T-helper 2 cell treated with Interferon-gamma antibody and Interleukin-4, amounts not matched to agents 100 ng/mL and 5 ng/mL, for 36 hours (primary cell): ENCODE measurements at regions not wholly inside any gene's neighbourhood (a gene's known extent, or its start where the extent isn't known, plus 50 kb on each side); places are given as distances from the start of the nearest gene placed in this dataset.

Experiments used
- intact Hi-C: fragments of 100-400 bp; cut with micrococcal nuclease; formaldehyde crosslinking; loops from one replicate; pipeline ENCODE4 v1.15.1; 2023

DNA sequence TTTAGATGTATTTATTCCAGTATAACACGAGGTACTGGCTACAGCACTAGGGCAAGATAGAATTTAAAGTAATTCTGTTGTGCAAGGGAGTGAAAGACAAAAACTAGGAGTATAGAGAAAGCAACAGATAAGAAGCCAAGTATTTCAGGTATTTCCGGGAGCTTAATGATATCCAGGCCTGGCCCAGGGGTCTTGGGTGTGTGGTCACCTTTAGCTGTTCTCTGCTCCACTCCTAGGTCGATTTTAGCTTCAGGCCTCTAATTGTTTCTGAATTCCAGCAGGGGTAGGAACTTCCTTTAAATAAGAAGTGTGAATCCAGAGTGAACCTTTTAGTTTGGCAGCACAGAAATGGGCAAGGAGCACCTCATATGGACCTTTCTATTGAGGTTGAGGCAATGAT, 342.3 kb upstream of the MYT1L start:
- intact Hi-C loops = no loop called here

DNA sequence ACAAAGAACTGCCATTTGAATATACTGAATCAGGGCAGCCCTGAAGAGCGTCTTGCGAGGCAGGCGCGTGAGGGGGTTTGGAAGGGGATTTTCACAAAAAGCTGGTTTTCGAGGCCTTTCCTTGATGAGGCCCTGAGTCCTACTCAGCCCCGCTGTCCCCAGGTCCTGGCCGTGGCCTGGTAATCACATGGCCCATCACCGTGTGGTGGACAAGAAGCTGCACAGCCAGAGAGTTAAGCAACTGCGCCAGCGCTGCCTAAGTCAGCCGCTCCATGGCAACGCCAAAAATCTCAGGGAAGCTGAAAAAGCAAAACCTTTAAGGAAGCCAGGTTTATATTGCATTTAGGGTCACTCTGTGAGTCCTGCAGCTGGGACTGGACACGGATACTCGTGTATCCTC, 341.2 kb upstream of the MYT1L start:
- intact Hi-C loops = no loop called here

DNA sequence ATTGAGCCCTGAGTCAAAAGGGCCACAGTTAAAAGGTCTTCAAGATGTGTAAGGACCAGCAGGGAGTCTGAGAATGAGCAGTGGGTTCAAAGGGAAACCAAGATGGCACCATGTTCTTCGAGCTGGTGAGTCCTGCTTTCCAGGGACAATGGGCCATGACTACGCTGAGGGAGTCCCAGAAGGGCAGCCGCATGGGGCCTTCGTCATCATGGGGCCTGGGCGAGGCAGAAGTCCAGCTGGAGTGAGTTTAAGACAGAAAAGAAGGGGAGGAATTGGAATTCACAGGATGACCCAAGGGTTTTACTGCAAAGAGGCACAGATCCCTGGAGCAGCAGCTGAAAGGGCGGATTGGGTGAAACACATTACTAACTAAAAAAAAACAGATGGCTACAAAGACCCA, 340.8 kb upstream of the MYT1L start:
- intact Hi-C loops = no loop called here

DNA sequence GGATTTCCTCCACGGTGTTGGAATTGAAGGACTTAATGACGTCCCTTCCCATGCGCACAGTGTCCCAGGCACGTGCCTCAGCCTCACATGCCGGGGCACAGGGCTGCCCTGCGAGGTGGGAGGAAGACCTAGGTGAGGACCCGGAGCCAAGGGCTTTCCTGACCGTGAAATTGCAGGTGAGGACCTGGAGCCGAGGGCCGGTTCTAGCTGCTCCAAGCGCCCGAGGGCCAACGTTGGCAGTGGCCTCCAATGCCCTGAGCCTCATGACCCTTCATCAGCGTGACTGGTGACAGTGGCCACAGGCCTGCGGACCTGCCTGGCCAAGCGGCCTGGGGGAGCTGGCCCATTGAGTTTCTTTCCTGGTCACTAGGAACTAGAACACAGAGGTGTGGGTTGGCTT, 338.2 kb upstream of the MYT1L start:
- intact Hi-C loops = no loop called here

DNA sequence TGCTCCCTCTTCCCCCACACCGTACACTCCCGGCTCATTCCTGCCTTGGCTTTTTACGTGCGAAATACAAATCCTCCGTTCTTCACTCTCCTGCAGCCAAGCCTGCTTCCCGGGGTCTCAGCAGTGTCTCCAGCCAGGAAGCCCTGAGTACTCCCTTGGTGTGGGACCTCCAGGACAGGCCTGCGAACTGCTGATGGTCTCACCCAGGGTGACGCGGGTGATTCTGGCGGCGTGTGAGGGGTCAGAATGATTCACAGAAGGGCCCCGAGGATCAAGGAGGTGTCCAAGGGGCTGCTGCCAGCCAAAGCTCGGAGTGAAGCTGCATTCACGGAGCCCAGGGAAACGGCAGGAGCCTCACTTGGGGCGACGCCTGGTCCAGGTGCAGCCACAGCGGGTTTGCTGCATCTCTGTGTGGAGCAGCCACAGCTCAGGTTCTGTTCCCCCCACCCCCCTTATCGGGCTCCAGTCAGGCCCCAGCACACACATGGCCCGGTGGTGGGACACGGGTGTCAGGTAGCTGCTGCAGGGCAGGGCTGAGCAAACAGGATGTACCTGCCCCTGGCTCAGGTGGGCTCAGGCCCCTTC, 337.7 kb upstream of the MYT1L start:
- intact Hi-C loops = no loop called here

DNA sequence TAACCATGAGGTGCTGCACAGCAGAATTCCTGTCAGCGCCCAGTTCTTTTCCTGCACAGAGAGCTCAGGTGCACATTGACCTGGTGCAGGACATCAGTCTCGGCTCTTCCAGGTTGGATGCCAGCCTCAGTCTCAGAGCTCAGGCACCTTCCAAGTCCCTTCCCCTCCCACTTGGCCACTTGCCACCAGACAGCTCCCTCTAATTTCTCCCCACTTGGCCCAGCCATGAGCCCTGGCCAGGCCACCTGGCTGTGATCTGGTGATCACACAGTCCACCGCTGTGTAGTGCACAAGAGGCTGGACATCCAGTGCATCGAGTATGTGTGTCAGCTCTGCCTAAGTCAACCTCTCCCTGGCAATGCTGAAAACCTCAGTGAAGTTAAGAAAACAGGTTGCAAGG, 336.6 kb upstream of the MYT1L start:
- intact Hi-C loops = no loop called here

DNA sequence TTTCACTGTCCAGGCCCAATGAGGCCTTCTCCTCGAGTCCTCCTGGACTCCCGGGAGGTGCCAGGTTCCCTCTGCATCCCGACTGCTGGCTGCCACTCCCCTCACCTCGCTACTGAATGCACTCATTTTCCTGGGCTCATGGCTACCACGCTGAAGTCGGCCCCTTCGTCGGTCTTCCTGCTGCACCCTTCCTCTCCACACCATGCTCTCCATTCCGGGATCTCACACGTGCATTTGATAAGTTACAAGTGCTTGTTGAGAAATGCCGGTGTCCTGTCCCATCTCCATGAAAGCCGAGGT, 334.7 kb upstream of the MYT1L start:
- intact Hi-C loops = no loop called here

DNA sequence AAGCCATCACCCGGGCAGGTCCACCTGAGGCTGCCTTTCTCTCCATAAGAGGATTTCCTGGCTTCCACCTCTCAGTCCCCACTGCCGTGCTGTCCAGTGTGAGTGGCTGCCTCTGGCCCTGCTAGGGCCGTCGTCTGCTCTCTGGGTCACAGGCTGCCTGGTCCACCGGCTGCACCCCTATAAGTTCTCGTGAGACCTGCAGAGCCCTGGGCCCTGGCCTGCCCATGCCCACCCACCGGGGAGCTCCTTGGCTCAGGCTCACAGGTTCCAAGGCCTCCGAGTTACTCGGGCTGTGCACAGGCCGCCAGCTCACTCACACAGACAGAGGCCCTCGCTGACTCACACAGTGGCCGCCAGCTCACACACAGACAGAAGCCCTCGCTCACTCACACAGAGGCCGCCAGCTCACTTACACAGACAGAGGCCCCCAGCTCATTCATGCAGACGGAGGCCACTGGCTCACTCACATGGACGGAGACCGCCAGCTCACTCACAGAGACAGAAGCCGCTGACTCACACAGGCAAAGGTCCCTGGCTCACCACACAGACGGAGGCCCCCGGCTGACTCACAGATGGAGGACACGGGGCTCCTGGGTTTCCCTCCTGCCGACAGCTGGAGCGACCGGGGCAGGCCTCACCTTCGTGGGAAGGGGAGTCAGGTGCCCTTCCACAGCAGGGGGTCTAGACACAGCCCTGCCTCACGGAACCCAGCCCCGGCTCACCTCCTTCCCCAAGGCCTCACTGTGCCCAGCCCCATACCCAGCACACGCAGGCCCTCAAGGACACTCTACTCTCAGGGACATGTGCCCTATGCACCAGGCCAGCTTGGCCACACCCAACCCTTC, 334.1 kb upstream of the MYT1L start:
- intact Hi-C loops = no loop called here

DNA sequence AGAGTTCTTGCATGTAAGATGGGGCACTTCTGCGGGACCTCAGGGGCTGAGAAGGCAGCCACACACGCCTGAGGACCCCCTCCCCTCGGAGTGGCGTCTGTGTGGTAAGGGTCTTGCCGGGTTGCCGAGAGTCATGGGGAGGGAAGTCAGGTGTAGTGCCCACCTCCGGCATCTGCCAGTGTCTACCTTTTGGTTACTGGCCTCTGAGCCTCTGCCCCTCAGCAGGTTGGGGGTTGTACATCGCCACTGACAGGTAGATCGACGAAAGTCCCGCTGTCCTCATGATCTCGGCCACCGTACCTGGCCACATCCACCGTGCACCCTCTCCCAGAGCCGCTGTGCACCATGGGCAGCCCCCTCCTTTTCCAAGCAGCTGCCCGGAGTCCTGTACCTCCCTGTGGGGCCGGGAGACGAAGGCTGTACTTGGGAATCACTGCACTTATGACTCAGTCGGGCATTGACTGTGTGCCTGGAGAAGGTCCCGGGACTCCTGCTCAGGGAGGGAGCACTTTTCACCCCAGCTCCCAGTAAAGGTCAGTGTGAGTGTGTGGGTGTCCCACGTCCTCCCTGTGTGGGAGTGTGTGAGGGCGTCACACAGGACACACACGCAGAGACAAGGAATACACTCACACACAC, 332.4 kb upstream of the MYT1L start:
- intact Hi-C loops = no loop called here

DNA sequence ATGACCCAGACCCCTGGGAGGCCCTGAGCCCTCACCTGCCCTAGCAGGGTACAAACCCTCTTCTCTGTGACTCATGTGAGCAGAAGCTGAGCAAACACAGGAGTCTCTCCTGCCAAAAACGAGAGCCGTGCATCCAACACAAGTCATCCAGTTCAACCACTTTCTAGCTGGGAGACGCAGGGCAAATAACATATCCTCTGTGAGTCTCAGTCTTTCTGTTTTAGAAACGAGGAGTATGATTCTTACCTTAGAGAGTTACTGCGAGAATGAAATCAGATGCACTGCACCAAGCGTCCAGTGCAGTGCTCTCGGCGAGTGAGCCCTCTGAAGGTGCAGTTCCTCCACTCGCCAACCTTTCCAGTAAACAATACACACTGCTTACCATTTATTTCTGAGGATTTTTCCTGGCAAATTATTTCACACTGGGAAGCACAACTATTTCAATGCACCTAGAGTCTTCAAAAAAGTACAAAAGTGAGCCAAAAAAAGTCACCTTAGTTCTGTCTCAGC, 331.8 kb upstream of the MYT1L start:
- intact Hi-C loops = no loop called here

DNA sequence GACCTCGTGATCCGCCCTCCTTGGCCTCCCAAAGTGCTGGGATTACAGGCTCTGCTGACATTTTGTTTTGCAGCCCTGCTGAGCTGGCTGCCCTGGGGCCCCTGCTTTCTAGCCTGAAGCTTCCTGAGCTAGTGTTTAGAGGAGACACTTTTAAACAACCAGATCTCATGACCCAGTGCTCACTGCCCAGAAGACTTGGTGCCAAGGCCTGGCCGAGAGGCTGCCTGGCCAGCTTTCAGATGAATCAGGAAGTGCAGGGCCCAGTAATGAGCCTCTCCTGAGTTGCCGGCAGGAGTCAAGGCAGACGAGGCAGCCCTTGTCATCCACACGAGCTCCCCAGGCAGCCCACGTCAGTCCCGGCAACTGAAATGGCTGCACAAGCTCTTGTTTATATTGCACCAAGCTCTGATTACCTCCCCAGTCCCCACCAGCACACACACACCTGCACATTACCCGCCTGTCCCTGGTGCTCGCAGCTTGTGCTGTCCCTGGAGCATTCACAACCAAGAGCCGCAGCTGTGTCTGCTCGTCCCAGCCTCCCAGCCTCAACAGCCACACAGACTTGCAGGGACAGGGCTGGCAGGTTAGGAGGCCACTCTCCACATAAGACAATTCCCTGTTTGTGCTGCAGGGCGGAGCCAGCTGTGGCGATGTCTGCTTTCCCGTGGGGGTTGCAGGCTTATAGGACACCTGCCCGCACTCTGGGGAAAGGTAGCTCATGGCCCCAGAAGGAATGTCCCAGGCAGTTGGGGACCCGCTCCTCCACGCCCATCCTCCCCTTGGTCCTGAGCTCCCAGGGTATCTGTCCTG, 331.2 kb upstream of the MYT1L start:
- intact Hi-C loops = no loop called here

DNA sequence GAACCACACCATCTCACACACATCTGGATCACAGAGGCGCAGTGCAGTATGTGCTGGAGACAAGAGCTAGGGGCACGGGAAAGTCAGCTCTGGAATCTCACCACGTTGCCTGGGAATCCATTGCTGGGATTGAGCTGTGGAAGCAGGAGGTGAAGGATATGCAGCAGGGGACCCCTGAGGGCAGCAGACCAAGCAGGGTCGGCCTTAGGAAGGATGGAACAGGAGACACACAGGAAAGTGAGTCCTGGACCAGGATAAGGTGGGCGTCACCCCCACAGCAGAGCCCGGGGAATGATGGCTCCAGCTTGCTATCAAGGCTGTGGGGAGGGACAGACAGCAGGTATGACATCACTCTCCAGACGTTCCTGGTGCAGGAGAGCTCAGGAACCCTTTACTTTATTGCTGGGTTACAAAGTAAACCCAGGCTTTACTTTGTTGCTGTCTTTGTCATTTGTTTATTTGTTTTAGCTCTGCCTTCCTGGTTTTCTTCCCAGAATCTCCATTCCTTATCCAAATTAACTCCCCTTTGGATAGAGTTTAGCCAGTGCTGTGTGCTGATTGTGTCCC, 329.8 kb upstream of the MYT1L start:
- intact Hi-C loops = no loop called here

DNA sequence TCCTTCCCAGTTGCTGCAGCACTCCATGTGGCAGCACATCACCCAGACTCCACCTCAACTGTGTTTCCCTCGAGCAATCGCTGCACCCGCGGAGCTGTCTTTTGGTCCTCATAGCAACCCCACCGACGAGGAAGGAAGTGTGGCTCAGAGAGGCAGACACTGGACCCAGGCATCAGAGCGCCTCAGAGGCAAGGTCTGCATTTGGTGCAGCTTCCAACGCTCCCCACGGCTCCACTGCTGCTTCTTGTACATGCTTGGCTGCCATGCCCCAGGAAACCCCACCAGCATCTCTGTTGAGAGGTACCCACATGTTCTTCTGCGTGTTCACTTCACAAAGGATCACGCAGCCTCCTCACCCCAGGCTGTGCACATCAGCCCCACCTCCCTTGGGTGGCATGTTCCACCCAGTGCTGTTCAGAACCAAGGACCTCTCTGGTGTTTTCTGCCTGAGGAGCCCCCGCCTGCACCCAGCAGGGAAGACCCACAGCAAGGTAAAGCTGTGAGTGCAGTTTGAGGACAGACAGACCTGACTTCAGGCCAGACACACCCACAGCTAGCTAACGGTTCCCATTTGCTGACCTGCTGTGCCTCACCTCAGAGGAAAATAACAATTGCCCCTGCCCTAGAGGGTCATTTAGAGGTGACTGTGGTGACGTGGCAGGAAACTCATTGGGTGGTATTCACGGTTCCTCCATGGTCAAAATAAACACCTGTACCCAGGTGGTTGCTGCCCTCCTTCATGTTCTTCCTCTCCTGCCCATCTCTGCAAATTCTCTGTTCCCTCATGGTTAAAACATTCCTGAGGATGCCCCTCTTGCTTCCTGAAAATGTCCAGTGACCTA, 326.3 kb upstream of the MYT1L start:
- intact Hi-C loops = no loop called here

DNA sequence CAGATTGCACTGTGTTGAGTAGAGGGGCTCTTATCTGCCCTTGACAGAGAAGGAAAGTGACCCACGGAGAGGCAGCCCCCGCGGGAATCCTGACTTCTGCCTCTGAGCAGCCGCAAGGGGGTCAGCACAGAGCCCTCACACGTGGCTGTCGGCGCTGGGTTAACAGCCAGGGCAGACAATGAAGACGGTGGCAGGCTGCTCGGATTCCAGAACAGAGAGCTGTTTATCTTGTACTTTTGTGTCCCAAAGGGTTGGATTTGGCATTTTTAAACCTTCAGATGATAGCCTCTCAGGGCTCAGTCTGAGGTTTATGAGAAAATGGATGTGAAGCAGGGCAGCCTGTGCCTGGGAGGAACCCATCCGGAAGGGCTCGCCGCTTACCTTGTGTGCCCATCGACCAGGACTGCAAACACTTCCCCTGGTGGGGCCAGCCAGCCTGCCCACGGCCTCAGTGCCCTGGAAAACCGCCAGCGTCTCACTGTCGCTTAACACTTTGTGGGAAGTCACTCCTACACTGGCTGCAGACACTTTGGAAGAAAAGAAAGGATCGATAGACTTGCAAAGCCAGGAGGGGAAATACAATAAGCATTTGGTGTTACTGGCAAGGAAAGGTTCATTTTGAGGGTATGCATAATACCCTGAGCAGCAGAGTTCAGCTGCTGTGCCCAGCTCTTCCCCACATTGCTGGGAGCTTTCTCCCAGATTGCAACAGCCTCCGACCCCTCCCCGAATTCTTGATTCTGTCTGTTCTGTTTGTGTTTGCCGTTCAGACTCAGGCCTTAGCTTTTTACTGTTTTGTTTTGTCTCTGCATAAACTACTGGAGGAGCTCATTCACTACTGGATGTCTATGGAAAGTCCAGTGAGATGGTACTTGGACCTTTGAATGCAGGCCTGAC, 325.3 kb upstream of the MYT1L start:
- intact Hi-C loops = no loop called here

DNA sequence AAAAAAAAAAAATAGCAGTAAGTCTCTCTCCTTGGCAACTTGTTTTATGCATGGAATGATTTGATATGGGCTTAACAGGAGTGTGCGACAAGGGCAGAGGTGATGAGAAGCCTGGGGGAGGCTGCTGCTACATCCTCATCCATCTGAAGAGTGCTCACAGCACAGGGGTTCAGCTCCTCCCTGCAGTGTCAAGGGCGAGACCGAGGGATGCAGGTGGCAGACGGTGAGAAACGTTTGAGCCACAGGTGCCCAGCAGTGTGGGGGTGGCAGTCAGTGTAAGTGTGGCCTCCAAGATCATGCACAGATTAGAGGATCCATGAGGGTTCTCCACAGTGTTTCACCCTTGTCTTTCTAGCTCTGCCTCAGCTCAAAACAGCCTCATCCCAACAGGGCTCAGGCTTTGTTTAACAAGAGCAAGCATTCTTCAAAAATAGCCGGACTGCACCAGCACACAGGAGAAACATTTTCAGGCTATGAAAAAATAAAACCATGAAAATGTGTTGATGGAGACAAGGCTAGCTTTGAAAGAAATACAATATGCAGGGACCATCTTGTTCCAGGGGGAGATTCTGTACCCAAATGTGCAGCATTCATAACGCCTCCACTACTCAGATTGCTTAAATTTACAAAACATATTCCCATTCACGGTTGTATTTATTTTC, 324.5 kb upstream of the MYT1L start:
- intact Hi-C loops = no loop called here

DNA sequence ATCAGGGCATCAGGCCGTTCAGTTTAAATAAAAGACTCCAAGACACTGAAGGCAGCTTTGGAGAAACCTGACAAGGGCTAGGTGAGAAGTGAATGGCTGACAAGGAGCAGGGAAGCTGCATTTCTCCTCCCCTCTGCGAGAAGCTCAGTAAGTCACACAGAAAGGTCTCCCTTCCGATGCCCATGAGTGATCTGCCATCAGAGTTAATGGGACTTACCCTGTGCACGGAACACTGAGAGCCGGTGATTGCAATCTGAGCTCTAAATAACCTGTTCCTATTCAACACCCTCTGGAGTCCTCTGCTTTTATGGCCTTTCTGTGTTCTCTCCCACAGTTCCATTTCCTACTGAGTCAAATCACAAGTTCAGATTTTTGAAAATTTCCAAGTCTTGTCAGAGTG, 322.2 kb upstream of the MYT1L start:
- intact Hi-C loops = no loop called here

DNA sequence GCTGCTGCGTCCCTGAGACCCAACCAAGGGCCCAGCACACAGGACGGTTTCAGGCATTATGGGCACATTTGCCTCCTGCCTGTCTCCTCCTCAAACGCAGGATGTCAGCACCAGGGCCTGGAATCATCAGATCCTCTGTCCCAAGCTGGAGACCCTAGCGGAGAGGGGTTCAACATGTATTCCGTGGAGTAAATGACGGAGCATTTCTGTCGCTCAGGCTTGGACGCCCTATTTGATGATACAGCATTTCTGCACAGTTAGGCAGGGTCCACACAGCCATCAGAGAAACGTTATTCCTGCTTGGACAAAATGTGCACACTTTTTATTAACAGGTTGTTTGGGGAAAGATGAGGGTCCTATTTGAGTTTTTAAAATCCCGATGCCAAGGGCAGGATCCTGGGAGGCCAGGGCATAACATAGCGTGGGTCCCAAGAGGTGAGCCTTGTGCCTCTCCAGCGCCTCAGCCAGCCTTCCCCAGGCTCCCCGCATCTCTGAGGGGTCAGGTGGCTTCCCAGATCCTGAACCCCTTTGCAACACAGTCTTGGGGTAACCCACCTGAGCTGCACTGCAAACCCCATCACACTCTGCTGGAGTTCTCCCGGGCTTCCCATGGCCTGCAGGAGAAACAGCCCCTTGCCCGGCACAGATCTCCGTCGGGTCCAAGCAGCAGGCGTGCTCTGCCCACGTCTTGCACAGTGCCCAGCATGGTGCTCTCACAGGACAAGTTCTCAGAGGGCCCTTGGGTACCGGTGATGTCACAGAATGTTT, 319.7 kb upstream of the MYT1L start:
- intact Hi-C loops = no loop called here
